ENCODE measurements at regions not wholly inside any gene's neighbourhood (a gene's known extent, or its start where the extent isn't known, plus 50 kb on each side); places are given as distances from the start of the nearest gene placed in this dataset.

GRCh38 chr2:195471807-195472206 lies 185.2 kb upstream of the SLC39A10 start:
- TF ChIP-seq CTCF (conservative IDR thresholded peaks at IDR 0.05; ENCODE audit: low read depth, low read length), result no peak
- H3K4me3 ChIP-seq (ENCODE audit: low read depth, low read length), result no peak overlapping the region
- DNase-seq (ENCODE audit: low read depth), result no peak

GRCh38 chr2:195471163-195471562 lies 185.9 kb upstream of the SLC39A10 start:
- no peak overlapping the region for H3K4me3 ChIP-seq (ENCODE audit: low read depth, low read length)
- DNase-seq (ENCODE audit: low read depth), result no peak
- no peak for TF ChIP-seq CTCF (conservative IDR thresholded peaks at IDR 0.05; ENCODE audit: low read depth, low read length)

GRCh38 chr2:195470622-195471021 lies 186.4 kb upstream of the SLC39A10 start:
- TF ChIP-seq CTCF (conservative IDR thresholded peaks at IDR 0.05; ENCODE audit: low read depth, low read length), result no peak
- DNase-seq (ENCODE audit: low read depth), result no peak
- no peak overlapping the region for H3K4me3 ChIP-seq (ENCODE audit: low read depth, low read length)

GRCh38 chr2:195468771-195469170 lies 188.3 kb upstream of the SLC39A10 start:
- no peak overlapping the region for H3K4me3 ChIP-seq (ENCODE audit: low read depth, low read length)
- no peak for DNase-seq (ENCODE audit: low read depth)
- TF ChIP-seq CTCF (conservative IDR thresholded peaks at IDR 0.05; ENCODE audit: low read depth, low read length), result no peak

- TF ChIP-seq CTCF (conservative IDR thresholded peaks at IDR 0.05; ENCODE audit: low read depth, low read length), result no peak
- no peak overlapping the region for H3K4me3 ChIP-seq (ENCODE audit: low read depth, low read length)
- DNase-seq (ENCODE audit: low read depth), result no peak
Observed at GRCh38 chr2:195466427-195466826, 190.6 kb upstream of the SLC39A10 start.

- DNase-seq (ENCODE audit: low read depth), result no peak
- no peak for TF ChIP-seq CTCF (conservative IDR thresholded peaks at IDR 0.05; ENCODE audit: low read depth, low read length)
- H3K4me3 ChIP-seq (ENCODE audit: low read depth, low read length), result no peak overlapping the region
Observed at GRCh38 chr2:195461010-195461409, 196.0 kb upstream of the SLC39A10 start.

- no peak for TF ChIP-seq CTCF (conservative IDR thresholded peaks at IDR 0.05; ENCODE audit: low read depth, low read length)
- no peak overlapping the region for H3K4me3 ChIP-seq (ENCODE audit: low read depth, low read length)
- DNase-seq (ENCODE audit: low read depth), result no peak
Observed at GRCh38 chr2:195458936-195459335, 198.1 kb upstream of the SLC39A10 start.
